Loucy (cell line): ENCODE measurements at regions not wholly inside any gene's neighbourhood (a gene's known extent, or its start where the extent isn't known, plus 50 kb on each side); places are given as distances from the start of the nearest gene placed in this dataset.

Source experiments
- H2AFZ ChIP-seq: fragments of 200-600 bp; sonication (generic); 2 replicates; pipeline ENCODE4 v1.6.0; 2016; ENCODE audit warnings: antibody characterized with exemption, mild to moderate bottlenecking, low read length, moderate library complexity
- H3F3A ChIP-seq: fragments of 200-600 bp; 2 replicates; pipeline ENCODE4 v1.6.0; 2016; ENCODE audit warnings: antibody characterized with exemption, low read depth, mild to moderate bottlenecking
- H3K27me3 ChIP-seq: fragments of 200-600 bp; sonication (generic); 2 replicates; pipeline ENCODE4 v1.6.1; 2014; ENCODE audit warnings: low read length, mild to moderate bottlenecking; ENCODE audit not compliant: insufficient read depth, poor library complexity, severe bottlenecking
- H3K36me3 ChIP-seq: fragments of 200-600 bp; sonication (generic); 2 replicates; pipeline ENCODE4 v1.6.1; 2016; ENCODE audit warnings: low read length; ENCODE audit not compliant: insufficient read depth
- H3K4me1 ChIP-seq: fragments of 200-600 bp; sonication (generic); 2 replicates; pipeline ENCODE4 v1.5.1; 2014; ENCODE audit warnings: low read length, mild to moderate bottlenecking; ENCODE audit not compliant: insufficient read depth, poor library complexity, severe bottlenecking
- H3K4me2 ChIP-seq: fragments of 200-600 bp; sonication (generic); 2 replicates; pipeline ENCODE4 v1.6.0; 2014; ENCODE audit warnings: antibody characterized with exemption, low read length, low read depth, mild to moderate bottlenecking; ENCODE audit not compliant: poor library complexity, severe bottlenecking
- H3K4me3 ChIP-seq: fragments of 200-600 bp; sonication (generic); 2 replicates; pipeline ENCODE4 v1.5.1; 2014; ENCODE audit warnings: low read length, mild to moderate bottlenecking, mixed read lengths; ENCODE audit not compliant: poor library complexity, severe bottlenecking
- H3K79me2 ChIP-seq: fragments of 200-600 bp; sonication (generic); 2 replicates; pipeline ENCODE4 v1.6.1; 2014; ENCODE audit warnings: low read length; ENCODE audit not compliant: insufficient read depth
- H3K9ac ChIP-seq: fragments of 200-600 bp; sonication (generic); 2 replicates; pipeline ENCODE4 v1.6.0; 2014; ENCODE audit warnings: mild to moderate bottlenecking, low read depth, low read length, moderate library complexity; ENCODE audit not compliant: poor library complexity, severe bottlenecking
- H3K9me2 ChIP-seq: fragments of 200-600 bp; sonication (generic); replicated peaks from 2 replicates; pipeline ENCODE4 v1.6.1; 2016; ENCODE audit warnings: low read depth, low read length, mixed read lengths
- H3K9me3 ChIP-seq: fragments of 200-600 bp; sonication (generic); 2 replicates; pipeline ENCODE4 v1.6.1; 2014; ENCODE audit warnings: mild to moderate bottlenecking, antibody characterized with exemption, low read length, low read depth; ENCODE audit not compliant: insufficient read depth
- H4K20me1 ChIP-seq: fragments of 200-600 bp; sonication (generic); 2 replicates; pipeline ENCODE4 v1.6.0; 2014; ENCODE audit warnings: antibody characterized with exemption, low read length, mild to moderate bottlenecking; ENCODE audit not compliant: insufficient read depth, poor library complexity, severe bottlenecking
- CTCF ChIP-seq: fragments of 200-600 bp; sonication (generic); conservative IDR thresholded peaks from 2 replicates; pipeline ENCODE4 v1.5.1; 2014; ENCODE audit warnings: mild to moderate bottlenecking, antibody characterized with exemption, low read length
- EZH2phosphoT487 ChIP-seq: fragments of 200-600 bp; IDR thresholded peaks from 2 replicates; pipeline ENCODE4 v1.6.1; 2018; ENCODE audit warnings: antibody characterized with exemption, mild to moderate bottlenecking, moderate library complexity, borderline replicate concordance

GRCh38 chr5:143930561-143930960 is 118.6 kb downstream of the HMHB1 start:
- H3K4me3 ChIP-seq: no peak overlapping the region
- H3K9ac ChIP-seq: no peak overlapping the region
- no peaks in the 10 kb centered on the region for H4K20me1 ChIP-seq
- no peaks in the 10 kb centered on the region for H3K4me1 ChIP-seq
- TF ChIP-seq EZH2phosphoT487 (no peak), CTCF (no peak)
- H3K36me3 ChIP-seq: no peaks in the 10 kb centered on the region
- no peaks in the 10 kb centered on the region for H3K9me2 ChIP-seq
- no peaks in the 10 kb centered on the region for H3K27me3 ChIP-seq
- no peak overlapping the region for H2AFZ ChIP-seq
- no peak overlapping the region for H3K4me2 ChIP-seq
- H3F3A ChIP-seq: no peaks in the 10 kb centered on the region
- H3K79me2 ChIP-seq: no peaks in the 10 kb centered on the region
- peaks cover 9% of the 10 kb centered on the region; the same call in 1 of the 2 replicates for H3K9me3 ChIP-seq

GRCh38 chr5:143931476-143931875 is 119.5 kb downstream of the HMHB1 start:
- H4K20me1 ChIP-seq: no peaks in the 10 kb centered on the region
- H3K4me3 ChIP-seq: no peak overlapping the region
- no peak overlapping the region for H3K9ac ChIP-seq
- H3K9me2 ChIP-seq: no peaks in the 10 kb centered on the region
- no peaks in the 10 kb centered on the region for H3K4me1 ChIP-seq
- TF ChIP-seq EZH2phosphoT487: no peak
- TF ChIP-seq CTCF: no peak
- H3K36me3 ChIP-seq: no peaks in the 10 kb centered on the region
- H3K79me2 ChIP-seq: no peaks in the 10 kb centered on the region
- H3K27me3 ChIP-seq: no peaks in the 10 kb centered on the region
- no peak overlapping the region for H2AFZ ChIP-seq
- H3K9me3 ChIP-seq: peaks cover 15% of the 10 kb centered on the region; the same call in 1 of the 2 replicates
- no peaks in the 10 kb centered on the region for H3F3A ChIP-seq
- H3K4me2 ChIP-seq: no peak overlapping the region

DNA sequence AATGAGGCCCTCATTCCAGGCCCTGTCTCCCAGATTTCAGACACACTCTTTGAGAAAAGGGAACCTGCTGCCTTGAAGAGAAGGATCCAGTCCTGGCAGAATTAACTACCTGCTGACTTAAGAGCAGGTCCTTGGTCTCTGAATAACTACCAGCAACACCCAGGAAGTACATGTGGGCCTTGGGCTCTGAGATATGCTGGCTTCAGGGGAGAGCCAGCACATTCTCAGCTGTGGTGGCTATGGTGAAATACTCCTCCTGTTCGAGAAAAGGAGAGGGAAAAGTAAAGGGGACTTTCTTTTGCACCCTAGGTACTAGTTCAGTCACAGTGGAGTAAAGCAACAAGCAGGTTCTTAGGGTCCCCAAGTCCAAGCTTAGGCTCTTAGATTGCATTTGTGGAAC is 120.0 kb downstream of the HMHB1 start:
- Histone ChIP-seq H3K36me3 (no peaks in the 10 kb centered on the region), H4K20me1 (no peaks in the 10 kb centered on the region), H3K27me3 (no peaks in the 10 kb centered on the region), H2AFZ (no peak overlapping the region), H3K9me3 (peaks cover 15% of the 10 kb centered on the region; the same call in 1 of the 2 replicates), H3F3A (no peaks in the 10 kb centered on the region), H3K79me2 (no peaks in the 10 kb centered on the region), H3K4me1 (no peaks in the 10 kb centered on the region), H3K9ac (no peak overlapping the region), H3K9me2 (no peaks in the 10 kb centered on the region), H3K4me2 (no peak overlapping the region), H3K4me3 (no peak overlapping the region)
- no peak for TF ChIP-seq EZH2phosphoT487
- TF ChIP-seq CTCF: no peak
